ENCODE measurements at regions not wholly inside any gene's neighbourhood (a gene's known extent, or its start where the extent isn't known, plus 50 kb on each side); places are given as distances from the start of the nearest gene placed in this dataset.

DNA sequence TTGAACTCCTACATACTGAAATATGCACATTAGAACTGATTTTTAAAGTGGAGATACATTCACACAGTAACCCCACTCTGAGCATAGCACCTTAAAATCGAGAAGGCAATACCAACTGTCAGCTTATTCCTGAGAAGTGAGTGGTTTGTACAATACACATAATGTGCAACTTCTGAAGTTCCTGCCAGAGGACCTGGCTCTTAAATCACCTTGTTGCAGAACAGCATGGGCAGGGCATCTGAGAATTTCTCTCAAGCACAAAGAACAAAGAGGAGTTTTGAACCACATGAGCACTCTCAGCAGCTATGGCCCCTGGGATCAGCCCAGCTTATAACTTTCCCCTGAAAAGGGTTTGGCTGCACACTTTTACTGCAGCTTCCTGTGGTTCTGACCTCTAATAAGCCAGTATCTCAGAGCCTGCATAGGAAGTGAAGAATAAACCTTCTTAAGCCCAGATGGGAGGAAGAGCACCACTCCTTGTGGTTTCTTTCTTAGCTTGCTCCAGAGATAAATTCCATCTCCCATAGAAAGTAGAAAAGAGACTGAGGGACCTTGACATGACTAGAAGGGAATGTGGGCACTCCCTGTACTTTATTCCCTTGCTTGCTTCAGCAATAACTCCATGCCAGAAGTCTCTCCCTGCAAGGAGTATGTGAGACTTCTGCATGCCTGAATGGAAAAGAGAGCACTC is 862.3 kb downstream of the SUCLG1 start:
- DNase-seq: no peak

DNA sequence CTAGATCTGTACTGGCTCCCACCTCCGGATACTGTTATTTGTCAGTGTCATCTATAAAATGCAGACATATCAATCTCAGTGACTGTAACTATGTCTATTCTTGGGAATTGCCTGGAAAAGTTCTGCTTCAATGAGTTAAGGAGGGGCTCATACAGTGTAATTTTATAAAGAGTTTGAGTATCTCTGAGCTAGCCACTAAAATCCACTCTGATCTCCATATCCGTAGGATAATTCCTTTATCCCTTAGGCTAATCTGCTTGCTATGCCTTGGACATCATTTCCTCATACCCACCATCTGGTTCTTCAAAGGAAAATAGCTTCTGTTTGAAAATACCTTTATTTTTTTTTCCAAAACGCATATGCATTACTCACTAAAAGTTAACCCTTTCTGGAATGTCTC is 863.2 kb downstream of the SUCLG1 start:
- DNase-seq: no peak

DNA sequence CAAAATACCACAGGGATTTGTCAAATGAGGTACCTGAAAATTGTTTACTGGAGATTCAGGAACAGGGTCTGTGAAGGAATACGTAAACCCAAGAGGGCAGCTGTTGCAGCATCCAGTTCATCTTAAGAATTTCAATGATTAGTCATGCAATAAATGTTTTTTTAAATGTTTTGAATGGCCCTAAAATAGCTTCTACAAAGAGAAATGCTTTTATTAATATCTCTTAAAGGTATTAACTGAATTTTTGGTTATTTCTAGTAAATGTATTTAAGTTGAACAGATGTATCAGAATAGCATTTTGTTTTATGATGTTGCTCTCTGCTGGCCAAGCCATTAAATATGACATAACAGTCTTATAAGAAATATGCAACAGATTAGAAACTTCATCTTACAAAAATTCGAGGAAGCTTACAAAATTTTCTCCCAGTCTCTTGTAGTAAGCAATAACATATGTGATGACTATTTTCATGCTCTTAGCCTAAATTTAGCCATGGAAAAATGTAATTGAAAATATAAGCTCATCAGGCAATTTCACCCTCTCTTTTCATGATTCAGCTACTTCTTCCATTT is 863.9 kb downstream of the SUCLG1 start:
- no peak for DNase-seq

DNA sequence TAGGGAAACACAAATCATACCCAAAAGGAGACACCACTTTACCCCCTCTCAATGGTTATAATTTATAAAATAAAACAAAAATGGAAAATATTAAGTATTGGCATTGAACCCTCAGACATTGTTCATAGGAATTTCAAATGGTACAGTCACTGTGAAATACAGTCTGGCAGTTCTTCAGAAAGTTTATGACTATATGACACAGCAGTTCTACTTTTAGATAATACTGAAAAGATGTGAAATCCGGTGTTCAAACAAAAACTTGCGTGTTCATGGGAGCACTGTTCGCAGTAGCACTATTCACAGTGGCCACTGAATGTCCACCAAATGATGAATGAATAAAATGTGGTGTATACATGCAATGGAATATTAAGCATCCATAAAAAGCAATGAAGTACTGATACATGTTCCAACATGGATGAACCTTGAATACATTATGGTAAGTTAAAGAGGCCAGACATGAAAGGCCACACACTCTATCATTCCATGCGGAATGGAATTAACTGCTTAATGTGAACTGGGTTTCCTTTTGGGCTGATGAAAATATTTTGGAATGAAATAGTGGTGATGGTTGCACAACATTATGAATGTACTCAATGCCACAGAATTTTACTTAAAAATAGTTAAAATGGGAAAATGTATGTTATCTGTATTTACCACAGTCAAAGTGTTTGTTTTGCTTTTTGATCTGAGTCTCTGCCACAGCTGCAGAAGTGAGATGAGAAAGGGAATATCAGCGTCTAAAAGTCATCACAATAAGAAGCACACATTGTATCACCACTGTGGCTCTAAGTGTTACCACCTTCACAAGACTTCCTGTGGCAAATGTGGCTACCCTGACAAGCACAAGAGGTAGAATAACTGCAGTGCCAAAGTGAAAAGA is 864.6 kb downstream of the SUCLG1 start:
- DNase-seq: no peak

DNA sequence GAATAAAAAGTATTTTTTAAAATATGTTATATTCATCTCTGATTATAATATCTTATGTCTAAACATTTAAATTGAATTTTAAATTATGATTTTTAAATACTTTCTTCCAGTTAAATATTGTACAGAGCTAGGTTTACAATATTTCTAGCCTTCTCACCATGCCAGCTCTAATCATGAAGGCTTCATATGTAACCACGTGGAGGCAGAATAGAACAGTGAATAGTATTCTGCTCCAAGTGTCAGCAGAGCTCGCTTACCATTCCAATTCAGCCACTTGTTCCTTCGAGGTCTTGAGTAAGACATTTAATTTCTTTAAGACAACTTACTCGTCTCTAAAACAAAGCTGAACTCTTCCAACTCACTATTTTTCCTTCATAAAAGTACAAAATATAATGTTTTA is 871.8 kb downstream of the SUCLG1 start:
- DNase-seq: no peak

DNA sequence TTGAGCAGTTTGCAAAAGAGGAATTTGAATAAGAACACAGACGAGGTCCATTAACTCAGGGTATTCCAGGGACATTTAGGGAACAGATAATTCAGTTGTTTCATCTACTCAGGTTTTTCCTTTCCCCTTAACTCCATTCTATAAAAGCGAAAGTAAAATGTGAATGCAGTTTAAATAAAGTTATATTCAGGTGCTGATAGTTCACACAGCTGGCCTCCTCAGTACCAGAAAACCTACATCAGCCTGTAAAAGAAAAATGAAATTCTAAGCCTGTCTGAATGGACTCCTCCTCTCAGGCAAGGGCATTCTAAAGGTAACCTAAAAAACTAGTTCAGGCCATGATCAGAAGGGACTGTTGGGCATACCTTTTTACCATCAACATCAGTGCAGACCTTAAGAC is 873.8 kb downstream of the SUCLG1 start:
- DNase-seq: no peak

DNA sequence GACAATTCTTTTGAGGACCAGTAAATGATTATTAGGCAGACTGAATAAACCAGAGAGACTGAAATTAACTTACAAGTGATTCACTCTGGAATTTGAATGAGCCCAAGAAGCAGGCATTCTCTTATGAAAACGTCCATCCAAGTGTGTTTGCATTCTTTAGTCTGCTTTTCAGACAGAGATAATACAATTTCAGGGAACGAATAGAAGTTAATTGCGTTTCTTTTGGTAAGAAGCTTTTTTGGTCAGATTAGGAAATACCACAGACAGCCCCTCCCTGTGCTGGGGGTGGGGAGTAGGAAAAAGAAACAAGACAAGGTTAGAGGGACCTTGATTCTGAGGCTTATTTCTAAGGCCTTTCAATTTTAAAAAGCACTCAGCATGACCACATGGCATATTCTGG is 874.4 kb downstream of the SUCLG1 start:
- no peak for DNase-seq

DNA sequence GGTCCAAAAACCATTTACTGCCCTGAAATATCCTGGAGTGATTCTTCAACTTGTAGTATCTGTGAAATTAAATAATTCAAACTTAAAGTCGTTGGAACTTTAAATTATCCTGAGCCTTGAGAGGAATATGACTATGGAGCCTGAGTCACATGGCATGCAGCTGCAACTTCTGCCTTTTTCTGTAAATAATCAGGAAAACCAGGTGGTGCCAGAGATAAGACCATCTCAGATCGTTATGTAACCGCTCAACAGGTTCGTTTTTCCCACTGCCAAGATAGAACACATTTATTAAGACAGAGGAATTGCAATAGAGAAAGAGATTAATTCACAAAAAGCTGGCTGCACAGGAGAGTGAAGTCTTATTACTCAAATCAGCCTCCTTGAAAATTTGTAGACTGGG is 876.5 kb downstream of the SUCLG1 start:
- no peak for DNase-seq

DNA sequence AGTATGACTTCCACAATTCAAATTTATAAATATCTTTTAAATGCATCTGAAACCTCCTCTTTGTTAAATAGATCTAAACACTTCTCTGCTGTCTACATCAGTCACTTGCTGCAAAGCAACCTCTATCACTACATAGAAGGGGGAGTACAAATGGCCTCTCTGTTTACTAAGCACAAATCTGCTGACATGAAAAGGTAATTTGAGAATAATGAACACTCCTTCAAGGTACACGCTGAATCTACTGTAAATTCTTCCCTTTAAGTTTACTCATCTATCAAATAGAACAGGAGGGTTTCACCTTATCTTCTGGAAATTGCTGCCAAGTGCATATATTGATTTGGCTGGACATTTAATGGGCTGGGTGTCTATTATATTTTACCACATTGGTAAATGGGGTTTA is 879.6 kb downstream of the SUCLG1 start:
- no peak for DNase-seq

DNA sequence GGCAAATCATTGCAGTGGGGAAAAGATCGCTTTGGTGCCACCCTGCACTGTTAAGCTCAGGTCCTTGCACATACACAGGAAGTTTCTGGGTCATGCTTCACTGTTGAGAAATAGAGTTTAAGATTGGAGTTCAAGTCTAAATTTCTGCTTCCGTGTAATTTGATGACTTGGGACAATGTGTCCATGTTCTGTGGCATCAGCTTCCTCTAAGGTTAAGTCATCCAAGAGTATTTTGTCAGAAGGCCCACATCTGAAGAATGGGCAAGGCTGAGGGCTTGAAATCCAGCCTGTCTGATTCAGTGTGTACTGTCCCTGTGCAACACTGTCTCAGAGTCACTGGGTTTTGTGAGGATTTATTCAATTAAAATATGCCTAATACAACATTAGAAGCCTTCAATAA is 880.7 kb downstream of the SUCLG1 start:
- no peak for DNase-seq

DNA sequence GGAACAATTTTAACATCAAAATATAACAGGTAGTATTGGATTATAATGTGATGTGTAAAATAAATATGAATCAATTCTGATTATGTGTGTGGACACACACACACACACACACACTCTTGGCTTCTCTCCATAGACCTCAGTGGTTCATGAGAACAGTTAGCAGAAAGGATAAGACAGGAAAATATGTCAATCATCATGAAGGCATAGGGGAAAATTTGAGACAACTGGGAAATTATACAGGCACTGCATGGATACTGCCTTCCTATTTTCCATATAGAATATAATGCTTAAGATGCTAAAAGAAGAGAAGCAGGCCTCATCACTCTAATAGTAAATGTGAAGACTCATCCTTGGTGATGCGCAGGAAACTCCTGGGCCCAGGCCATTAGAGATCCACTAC is 884.5 kb downstream of the SUCLG1 start:
- DNase-seq: no peak

DNA sequence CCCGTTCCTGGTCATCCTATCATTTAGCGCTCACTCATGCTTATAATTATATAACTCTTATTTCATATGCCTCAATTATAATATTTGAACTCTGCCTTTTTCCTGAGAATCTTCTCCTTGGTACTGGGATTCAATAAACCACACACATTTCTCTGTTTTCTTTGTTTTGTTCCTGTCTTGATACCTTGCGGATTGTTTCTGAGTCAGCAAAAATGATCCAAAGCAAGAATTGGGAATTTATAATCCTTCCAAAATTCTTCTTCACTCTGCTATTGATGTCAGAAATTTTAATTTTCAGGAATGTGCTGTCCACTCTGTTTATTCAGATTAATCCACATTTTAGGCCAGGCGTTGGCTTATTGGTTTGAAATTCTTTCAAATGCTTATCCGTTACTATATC is 886.0 kb downstream of the SUCLG1 start:
- no peak for DNase-seq

DNA sequence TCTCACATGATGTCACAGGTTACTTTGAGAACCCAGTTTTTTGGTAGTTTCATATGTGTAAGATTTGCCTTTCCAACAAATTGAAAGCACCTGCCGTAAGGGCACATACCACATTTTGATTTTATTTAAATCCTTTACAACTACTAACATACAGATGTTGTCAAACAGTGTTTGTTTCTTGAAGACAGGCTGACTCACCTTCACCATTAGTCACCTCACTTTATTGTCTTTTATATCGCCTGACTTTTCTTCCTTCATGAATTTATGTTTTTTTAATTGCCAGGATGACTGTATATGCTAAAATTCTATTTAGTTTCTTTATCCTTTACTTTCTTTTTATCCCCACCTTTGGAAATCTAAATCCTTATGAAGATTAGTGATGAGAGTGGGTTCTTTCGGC is 886.7 kb downstream of the SUCLG1 start:
- no peak for DNase-seq

DNA sequence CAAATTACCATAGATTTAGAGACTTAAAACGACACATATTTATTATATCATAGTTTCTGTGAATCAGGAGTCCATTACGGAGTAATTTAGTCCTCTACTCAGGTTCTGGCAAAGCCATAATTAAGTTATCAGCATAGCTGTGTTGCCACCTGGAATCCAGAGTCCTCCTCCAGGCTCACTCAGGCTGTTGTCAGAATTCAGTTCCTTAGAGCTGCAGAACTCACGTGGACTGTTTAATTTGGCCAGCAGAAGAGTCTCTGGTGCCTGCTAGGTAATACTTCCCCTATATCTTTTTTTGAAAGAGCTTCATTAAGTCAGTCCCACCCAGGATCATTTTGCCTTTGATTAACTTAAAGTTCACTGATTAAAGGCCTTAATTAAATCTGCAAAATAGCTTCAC is 891.5 kb downstream of the SUCLG1 start:
- DNase-seq: no peak

DNA sequence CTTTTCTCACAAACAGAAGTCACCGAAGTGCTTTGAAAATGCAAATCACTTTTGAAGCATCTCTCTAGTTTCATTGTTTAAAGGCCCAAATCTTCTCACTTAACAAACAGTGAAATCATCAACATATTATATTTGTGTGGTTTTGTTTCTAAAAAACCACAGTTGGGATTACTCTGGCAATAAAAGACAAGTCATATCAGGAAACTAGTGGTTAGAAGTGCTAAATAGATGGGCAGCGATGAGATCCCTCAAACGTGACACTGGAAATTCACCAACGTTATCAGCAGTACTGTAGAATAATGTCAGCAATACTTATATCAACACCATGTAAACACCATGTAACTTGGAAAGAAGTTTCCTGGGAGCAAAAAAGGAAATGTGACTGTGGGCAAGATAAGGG is 893.5 kb downstream of the SUCLG1 start:
- DNase-seq: no peak

DNA sequence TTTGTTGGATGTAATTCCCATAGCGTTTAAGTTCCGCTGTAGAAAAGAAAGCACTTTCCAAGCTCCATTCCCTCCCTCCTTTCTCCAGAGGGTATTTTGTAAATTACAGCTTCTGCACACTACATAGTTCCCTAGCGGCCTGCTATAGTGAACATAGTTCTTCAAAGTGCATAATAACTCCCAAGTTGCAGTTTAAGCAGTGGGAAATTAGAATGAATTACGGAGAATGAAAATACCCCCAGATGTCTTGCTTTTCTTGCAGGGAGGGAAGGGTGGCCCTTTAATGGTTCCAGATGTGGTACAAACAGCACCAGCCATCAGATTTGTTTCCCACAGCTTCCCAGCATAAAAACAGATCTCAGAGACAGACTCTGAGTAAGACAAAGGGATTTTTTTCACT is 893.9 kb downstream of the SUCLG1 start:
- no peak for DNase-seq

DNA sequence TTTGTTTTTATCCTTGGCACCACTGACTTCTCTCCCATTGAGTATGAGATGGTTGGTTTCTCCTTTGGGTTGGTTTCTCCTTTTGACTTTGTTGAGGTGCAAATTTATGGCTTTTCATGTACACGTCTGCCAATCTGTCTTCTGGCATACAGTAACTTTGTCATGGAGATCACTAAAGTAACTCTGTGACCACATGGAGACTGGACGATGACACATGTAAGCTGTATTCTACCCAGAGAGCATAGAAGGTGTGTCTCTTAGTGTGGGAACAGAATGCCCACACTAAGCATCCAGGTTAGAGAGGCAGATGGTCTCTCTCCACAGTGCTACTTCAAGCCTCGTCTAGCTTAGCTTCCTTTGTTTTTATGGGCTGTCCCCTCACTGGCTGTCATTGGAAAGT is 897.5 kb downstream of the SUCLG1 start:
- no peak for DNase-seq

DNA sequence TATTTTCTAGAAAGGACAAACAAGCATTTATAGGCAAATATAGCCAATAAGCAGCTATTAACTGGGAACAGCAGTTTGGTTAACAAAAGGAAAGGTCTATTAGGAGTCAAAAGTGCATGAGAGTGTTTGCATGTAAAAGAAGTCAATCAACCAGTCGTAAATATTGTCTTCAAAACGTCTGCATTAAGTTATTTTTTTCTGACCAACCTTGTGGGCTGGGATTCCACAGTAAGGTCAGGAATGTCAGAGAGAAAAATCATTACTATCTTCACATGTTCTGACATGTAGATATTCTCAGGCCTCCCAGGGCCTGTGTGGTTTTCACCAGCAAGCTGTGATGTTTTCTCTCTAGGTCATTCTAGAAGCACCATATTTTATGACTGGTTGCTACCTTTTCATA is 922.5 kb downstream of the SUCLG1 start:
- no peak for DNase-seq

DNA sequence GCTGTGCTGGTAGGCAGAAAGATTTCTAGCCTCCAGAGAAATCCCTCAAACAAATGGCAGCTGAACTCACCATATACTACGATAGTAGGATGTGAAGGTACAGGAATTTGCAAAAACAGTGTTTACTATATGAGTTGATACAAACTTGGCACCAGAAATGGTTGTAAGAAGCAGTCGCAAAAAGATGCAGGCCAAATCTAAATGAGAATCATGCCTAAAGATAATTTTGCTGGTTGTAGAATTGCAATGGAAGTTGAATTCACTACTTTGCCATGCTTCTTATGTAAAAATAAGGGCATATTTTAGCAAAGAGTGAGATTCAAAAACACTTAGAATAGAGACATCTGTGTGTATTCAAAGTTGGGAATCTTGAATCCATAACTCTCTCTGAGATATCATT is 924.7 kb downstream of the SUCLG1 start:
- DNase-seq: no peak

DNA sequence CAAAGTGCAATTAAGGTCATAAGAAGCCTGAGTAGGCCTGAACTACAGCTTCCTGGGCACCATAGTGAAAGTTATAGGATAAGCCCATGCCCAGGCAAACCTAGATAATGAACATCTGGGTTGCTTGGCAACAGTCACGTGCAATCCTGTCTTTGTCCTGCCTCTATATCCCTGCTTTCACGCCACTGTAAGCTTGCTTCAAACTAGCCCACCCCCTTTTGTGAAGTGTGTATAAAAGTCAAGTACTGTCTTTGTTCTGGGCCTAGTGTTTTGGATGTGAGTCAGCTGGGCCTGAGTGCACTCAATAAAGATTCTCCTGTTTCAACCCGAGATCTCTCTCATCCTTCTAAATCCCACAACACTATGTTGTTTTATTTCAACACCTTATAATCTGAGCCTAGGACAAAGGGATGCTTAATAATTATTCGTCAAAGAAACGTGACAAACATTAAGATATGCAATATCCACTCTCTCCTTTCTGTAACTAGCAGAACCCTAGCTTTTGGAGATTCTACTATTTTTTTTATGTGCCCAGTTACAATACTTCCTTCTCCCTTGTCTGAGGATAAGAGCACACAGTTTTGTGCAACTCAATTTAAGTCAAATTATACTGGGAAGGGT is 927.8 kb downstream of the SUCLG1 start:
- DNase-seq: no peak

DNA sequence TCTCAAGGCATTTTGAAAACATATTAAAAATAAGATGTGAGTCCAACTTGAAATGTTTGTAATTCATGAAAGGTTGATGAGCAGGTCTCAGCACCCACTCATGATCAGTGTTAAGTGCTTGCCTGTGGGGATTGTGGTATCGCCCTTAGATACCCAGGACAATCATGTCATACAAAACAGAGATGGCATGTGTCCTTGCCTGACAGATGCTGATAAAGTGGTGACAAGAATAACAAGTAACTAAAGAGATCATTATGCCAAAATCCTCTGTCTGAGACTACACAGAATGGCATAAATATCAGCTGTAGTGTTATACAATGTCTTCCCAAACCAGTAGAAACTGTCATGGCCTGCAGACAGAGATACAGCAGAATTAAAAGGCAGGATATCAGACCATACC is 930.3 kb downstream of the SUCLG1 start:
- no peak for DNase-seq

DNA sequence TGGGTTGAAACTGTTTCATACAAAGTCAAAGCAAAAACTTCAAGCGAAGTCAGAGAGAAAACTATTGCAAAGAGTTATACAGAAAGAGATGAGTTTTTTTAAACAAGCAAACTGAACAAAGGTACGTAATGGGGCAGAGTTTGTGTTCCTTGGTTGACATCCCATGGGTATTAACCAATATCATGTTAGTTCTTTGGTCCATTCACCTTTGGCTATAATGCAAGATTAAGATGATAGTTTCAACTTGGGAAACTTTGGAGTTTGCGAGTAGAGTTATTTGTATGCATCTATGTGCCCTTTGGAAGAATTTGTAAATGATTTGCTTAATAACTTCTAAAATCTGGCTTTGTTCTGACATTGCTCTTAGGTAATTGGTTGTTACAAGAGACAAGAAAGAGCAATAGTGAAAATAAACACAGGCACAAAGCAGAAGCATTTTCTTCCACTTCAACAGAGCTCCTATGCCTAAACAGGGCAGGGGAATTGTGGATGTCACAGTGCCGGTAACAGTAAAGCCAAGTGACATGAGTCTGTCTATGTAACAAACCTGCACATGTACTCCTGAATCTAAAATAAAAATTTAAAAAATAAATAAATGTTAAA is 936.1 kb downstream of the SUCLG1 start:
- no peak for DNase-seq

DNA sequence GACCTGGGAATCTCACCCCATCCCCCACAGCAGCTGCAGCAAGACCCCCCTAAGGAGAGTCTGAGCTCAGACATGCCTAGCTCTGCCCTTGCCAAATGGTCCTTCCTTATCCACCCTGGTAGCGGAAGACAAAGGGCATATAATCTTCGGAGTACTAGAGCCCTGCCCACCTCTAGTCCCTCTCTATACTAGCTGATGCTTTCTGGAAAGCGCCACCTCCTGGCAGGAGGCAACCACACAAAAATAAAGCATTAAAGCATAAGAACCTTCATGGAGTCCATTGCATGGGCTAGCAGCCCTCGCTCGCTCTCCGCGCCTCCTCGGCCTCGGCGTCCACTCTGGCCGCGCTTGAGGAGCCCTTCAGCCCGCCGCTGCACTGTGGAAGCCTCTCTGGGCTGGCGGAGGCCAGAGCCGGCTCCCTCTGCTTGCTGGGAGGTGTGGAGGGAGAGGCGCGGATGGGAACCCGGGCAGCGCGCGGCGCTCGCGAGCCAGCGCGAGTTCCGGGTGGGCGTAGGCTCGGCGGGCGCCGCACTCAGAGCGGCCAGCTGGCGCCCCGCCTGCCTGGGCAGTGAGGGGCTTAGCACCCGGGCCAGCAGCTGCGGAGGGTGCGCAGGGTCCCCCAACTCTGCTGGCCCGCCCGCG is 941.2 kb downstream of the SUCLG1 start:
- DNase-seq: no peak

Data from GDM1 (cell line).